ENCODE measurements at regions not wholly inside any gene's neighbourhood (a gene's known extent, or its start where the extent isn't known, plus 50 kb on each side); places are given as distances from the start of the nearest gene placed in this dataset.

GRCh38 chr13:83007226-83007625 is 875.0 kb downstream of the SLITRK1 start:
- DNase-seq (ENCODE audit: low spot score) = no peak
- in situ Hi-C loops (cut with MboI; ENCODE audit: low pct_unique_long_range_greater_than_20kb, low sequenced_read_pairs, unreplicated experiment) = no loop called here

DNA sequence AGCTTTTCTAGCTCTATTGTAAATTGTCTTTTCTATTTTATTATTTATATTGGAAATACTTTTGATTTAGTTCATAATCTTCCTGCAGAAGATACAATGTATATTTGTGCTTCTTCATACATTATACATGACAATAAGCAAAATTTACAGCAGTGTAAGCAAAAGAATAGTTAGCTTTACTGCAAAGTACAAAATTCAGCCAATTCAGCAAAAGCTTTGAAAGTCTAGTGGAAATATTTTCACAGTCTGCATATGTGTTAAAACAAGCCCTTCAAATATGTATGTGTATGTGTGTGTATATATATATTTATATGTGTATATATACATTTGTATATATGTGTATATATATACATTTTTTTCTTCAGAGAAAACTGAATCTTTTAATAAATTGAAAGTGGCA is 879.1 kb downstream of the SLITRK1 start:
- in situ Hi-C loops (cut with MboI; ENCODE audit: low pct_unique_long_range_greater_than_20kb, low sequenced_read_pairs, unreplicated experiment) = no loop called here
- TF ChIP-seq CTCF (IDR thresholded peaks at IDR 0.05; ENCODE audit: extremely low read depth, insufficient read depth, missing control alignments) = no peak
- no peak for DNase-seq (ENCODE audit: low spot score)

More at GRCh38 chr13:83007226-83007625, 875.0 kb downstream of the SLITRK1 start:
- TF ChIP-seq CTCF (IDR thresholded peaks at IDR 0.05; ENCODE audit: extremely low read depth, insufficient read depth, missing control alignments) = no peak

GRCh38 chr13:82993417-82993816 is 888.9 kb downstream of the SLITRK1 start:
- in situ Hi-C loops (cut with MboI; ENCODE audit: low pct_unique_long_range_greater_than_20kb, low sequenced_read_pairs, unreplicated experiment) = no loop called here

DNA sequence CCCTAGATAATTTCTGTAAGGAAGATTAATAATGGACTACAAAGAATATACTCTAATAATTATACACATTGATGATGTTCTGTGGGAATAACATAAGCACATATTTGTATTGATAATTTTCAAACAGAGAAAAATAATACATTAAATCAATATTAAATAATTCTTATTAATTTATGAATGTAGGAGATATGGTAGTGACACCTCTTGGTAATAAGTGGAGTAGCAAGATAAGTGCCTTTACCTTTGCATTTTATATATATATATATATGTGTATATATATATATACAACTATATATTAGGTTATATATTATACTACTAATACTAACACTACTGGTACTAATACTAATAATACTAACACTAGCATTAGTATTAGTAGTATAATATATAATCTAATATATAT is 905.8 kb downstream of the SLITRK1 start:
- TF ChIP-seq CTCF (IDR thresholded peaks at IDR 0.05; ENCODE audit: extremely low read depth, insufficient read depth, missing control alignments) = no peak
- DNase-seq (ENCODE audit: low spot score) = no peak
- in situ Hi-C loops (cut with MboI; ENCODE audit: low pct_unique_long_range_greater_than_20kb, low sequenced_read_pairs, unreplicated experiment) = no loop called here

More at GRCh38 chr13:82993417-82993816, 888.9 kb downstream of the SLITRK1 start:
- TF ChIP-seq CTCF (IDR thresholded peaks at IDR 0.05; ENCODE audit: extremely low read depth, insufficient read depth, missing control alignments) = no peak
- no peak for DNase-seq (ENCODE audit: low spot score)

DNA sequence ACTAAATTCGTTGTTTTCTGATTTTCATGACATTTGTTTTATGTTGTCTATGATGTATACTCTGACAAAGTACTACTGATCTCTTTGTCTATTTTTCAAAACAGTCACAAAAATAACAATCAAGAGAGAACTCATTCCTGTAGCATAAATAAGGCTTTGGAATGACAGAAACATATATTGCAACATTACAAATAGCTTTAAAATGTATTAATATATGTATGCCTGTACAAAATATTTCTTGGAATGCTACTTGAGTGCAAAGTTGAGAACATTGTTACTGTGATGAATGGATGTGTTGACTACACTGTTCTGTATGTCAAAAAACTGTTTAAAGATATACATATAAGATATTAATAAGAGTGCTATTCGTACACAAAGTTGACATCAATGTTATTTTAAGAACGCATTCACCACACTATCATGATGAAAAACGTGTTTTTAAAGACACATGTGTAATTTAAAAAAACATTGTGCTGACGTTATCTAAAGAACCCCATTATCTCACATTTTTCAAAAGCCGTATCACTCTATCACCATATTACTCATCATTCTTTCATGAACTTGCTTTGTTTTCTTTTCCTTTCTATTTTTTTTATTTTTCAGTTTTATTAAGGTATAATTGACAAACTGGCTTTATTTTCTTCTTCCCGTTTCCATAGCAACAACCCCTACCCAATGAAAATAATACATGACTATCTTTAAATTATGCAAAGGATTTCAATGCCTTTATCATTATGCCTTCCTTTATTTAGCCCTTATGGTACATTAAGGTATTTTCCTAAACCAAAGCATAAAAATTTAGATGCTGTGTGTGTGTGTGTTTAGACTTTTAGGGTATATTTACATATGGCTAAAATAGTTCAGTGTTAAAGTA is 918.8 kb downstream of the SLITRK1 start:
- in situ Hi-C loops (cut with MboI; ENCODE audit: low pct_unique_long_range_greater_than_20kb, low sequenced_read_pairs, unreplicated experiment) = no loop called here
- TF ChIP-seq CTCF (IDR thresholded peaks at IDR 0.05; ENCODE audit: extremely low read depth, insufficient read depth, missing control alignments) = no peak
- no peak for DNase-seq (ENCODE audit: low spot score)

DNA sequence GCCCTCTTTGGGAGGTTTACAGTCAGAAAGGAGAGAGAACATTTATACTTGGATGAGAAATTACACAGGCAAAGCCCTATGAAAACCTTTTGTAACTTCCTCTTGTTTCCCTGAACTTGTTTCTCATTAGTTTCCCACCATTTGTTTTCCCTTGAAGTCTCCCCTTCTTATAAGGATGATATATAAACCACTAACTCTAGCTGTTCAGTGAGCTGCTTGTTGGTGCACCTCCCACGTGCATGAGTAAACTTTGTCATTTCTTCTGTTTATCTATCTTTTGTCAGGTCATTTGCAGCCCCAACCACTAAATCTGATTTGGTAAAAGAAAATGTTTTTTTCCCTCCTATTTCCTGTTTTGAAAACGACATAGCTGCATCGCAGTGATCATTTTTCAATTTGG is 919.9 kb downstream of the SLITRK1 start:
- no peak for TF ChIP-seq CTCF (IDR thresholded peaks at IDR 0.05; ENCODE audit: extremely low read depth, insufficient read depth, missing control alignments)
- in situ Hi-C loops (cut with MboI; ENCODE audit: low pct_unique_long_range_greater_than_20kb, low sequenced_read_pairs, unreplicated experiment) = no loop called here
- DNase-seq (ENCODE audit: low spot score) = no peak
